ENCODE measurements at regions not wholly inside any gene's neighbourhood (a gene's known extent, or its start where the extent isn't known, plus 50 kb on each side); places are given as distances from the start of the nearest gene placed in this dataset.

DNA sequence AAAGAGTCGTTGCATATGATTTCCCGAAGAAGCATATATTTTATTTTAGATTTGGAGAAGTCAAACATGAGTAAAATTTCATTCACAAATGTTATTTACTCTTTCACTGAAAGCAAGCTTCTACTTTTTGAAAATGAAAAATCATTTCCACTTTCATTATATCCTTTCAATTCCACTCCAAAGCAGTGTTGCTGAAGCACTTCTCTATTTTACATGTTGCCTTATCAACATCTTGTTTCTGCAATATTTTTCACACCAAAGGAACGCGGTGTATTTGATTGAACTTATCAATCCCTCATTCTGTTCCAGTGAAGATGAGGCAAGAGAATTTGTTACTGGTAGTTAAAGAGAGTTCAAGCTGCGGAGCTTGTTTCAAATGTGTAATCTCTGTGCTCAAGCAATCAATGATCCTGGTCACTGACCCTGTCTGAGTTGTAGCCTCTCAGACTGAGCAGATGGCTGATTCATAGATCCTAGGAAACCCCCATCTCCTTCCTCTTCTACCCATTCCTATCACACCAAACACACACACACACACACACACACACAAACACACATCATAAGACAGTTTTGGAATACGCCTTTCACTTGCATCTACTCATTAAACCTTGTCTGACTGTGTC lies 236.2 kb upstream of the FLRT2 start:
- no peaks in the 10 kb centered on the region for H3K36me3 Mint-ChIP-seq (ENCODE audit: low read depth)
- H3K27me3 Mint-ChIP-seq, result no peaks in the 10 kb centered on the region
- no peak overlapping the region for H3K4me3 Mint-ChIP-seq
- ChIA-PET POLR2A (no interaction called here), CTCF (no interaction called here)
- intact Hi-C loops (cut with DNase I, micrococcal nuclease), result no loop called here
- no peaks in the 10 kb centered on the region for H3K4me1 Mint-ChIP-seq
- DNase-seq (no peak), ATAC-seq (no peak)
- H3K27ac Mint-ChIP-seq, result no peak overlapping the region
- H3K9me3 Mint-ChIP-seq (ENCODE audit: low read depth), result peaks cover 6% of the 10 kb centered on the region

DNA sequence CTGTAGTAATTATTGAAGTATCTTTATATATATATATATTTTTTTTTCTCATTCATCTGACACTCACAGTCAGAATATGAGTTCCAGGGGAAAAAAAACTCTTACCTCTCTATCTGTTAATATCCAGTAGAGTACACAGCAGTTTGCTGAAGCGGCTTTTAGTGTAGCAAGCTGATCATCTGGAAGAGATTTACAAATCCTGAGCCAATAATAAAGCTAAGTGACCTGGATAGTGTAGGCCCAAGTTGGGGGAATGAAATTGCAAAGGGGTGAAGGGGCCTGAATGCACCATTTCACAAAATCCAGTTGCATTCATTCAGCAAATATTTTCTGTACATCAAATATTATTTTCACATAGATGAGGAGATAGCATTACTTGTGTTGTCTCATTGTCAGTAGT lies 234.6 kb upstream of the FLRT2 start:
- peaks cover 9% of the 10 kb centered on the region for H3K9me3 Mint-ChIP-seq (ENCODE audit: low read depth)
- no peak overlapping the region for H3K27ac Mint-ChIP-seq
- ATAC-seq (no peak), DNase-seq (no peak)
- no peaks in the 10 kb centered on the region for H3K27me3 Mint-ChIP-seq
- H3K4me3 Mint-ChIP-seq, result no peak overlapping the region
- no peaks in the 10 kb centered on the region for H3K4me1 Mint-ChIP-seq
- H3K36me3 Mint-ChIP-seq (ENCODE audit: low read depth), result no peaks in the 10 kb centered on the region
- ChIA-PET CTCF (no interaction called here), POLR2A (no interaction called here)
- intact Hi-C loops (cut with DNase I, micrococcal nuclease), result no loop called here

DNA sequence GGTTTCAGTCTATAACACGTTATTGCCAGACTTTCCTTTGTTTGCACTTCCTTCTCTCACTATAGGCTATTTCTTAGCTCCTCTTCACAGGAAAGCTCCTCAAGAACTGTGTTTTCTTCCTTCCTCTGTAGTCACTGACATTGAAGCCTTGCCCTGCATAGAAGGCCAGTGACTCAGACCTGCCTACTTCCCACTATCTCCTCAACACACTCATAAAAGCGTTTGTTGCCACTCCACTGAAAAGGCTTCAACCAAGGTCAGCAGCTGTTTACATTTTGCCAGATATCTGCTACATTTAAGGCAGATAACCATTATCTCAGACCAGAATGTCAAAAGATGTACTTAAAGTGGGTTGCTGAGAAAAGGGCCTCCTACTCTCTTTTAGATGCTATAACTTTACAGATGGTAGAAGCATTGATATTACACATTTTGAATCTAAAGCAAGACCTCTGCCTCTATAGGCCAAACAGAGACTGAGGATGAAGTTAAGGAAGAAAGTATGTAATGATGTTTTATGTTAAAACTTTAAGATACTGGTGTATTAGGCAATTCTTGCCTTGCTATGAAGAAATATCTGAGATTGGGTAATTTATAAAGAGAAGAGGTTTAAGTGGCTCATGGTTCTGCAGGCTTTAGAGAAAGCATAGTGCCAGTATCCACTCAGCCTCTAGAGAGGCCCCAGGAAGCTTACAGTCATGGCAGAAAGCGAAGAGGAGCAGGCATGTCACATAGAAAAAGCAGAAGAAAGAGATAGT lies 233.3 kb upstream of the FLRT2 start:
- H3K4me3 Mint-ChIP-seq, result no peak overlapping the region
- ATAC-seq (no peak), DNase-seq (no peak)
- H3K27ac Mint-ChIP-seq, result no peak overlapping the region
- CTCF ChIA-PET, result no interaction called here
- POLR2A ChIA-PET, result no interaction called here
- H3K36me3 Mint-ChIP-seq (ENCODE audit: low read depth), result no peaks in the 10 kb centered on the region
- peaks cover 9% of the 10 kb centered on the region for H3K9me3 Mint-ChIP-seq (ENCODE audit: low read depth)
- H3K4me1 Mint-ChIP-seq, result no peaks in the 10 kb centered on the region
- intact Hi-C loops (cut with DNase I, micrococcal nuclease), result no loop called here
- H3K27me3 Mint-ChIP-seq, result no peaks in the 10 kb centered on the region

DNA sequence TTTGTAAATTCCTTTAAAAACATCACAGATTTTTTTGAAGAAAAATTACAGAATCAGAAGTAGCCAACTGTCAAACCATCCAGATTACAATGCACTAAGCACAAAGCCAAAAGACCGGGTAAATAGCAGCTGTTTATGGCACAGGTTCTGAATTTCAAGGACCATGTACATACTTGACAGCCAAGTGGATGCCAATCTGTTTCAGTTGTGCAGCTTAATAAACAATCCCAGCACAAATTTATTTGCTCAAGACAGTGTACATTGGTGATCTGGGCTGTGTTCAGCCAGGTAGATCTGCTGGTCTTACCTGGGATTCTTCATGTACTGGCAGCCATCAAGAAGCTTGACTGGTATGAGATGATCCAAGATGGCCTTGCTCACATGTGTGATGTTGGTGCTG lies 229.8 kb upstream of the FLRT2 start:
- no peak overlapping the region for H3K27ac Mint-ChIP-seq
- no peak for DNase-seq
- no peaks in the 10 kb centered on the region for H3K36me3 Mint-ChIP-seq (ENCODE audit: low read depth)
- intact Hi-C loops (cut with DNase I, micrococcal nuclease), result no loop called here
- H3K4me1 Mint-ChIP-seq, result no peaks in the 10 kb centered on the region
- H3K4me3 Mint-ChIP-seq, result no peak overlapping the region
- H3K9me3 Mint-ChIP-seq (ENCODE audit: low read depth), result peaks cover 6% of the 10 kb centered on the region
- POLR2A ChIA-PET, result no interaction called here
- no peak for ATAC-seq
- CTCF ChIA-PET, result no interaction called here
- no peaks in the 10 kb centered on the region for H3K27me3 Mint-ChIP-seq

DNA sequence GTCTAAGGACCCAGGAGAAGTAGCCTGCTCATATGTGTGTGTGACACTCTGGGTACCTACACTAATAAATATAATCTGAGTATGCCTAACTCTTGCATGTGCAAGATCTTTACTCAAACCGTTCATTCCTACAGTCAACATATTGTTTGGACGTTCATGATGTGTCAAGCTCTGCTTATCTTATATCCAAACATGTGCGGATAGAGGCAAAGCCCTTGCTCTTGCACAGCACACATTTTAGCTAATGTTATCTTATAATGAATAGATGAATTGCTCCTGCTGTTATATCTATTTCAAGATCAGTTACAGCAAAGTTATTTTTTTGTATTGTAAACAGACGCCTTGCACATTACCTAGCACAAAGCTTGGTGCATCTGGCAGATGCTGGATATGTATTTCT lies 228.4 kb upstream of the FLRT2 start:
- DNase-seq, result no peak
- no peak overlapping the region for H3K4me3 Mint-ChIP-seq
- peaks cover 4% of the 10 kb centered on the region for H3K9me3 Mint-ChIP-seq (ENCODE audit: low read depth)
- no peaks in the 10 kb centered on the region for H3K4me1 Mint-ChIP-seq
- H3K36me3 Mint-ChIP-seq (ENCODE audit: low read depth), result no peaks in the 10 kb centered on the region
- intact Hi-C loops (cut with DNase I, micrococcal nuclease), result no loop called here
- no peaks in the 10 kb centered on the region for H3K27me3 Mint-ChIP-seq
- ChIA-PET CTCF (interaction anchor here (0.6 kb wide), 1 partner anchor 19 kb away, joined by 4 read pairs; no protein-coding TSS in a partner anchor), POLR2A (no interaction called here)
- no peak overlapping the region for H3K27ac Mint-ChIP-seq
- no peak for ATAC-seq

DNA sequence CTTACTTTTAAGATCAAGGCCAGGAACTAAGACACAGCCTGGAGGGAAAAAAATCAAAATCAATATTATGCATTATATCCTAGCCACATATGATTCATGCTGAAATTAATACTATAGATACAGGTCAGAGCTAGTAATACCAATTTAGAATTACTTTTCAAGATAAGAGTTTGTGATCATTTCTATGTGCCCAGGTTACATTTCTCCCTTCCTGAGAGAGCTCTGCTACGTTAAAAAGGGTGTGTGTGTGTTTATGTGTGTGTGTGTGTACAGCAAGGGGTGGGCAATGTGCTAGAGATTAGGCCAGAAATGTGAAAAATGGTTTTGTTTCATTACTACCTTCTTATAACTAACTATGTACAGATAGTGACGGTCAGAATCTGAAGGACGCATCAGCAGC lies 223.9 kb upstream of the FLRT2 start:
- Mint-ChIP-seq H3K27ac (no peak overlapping the region), H3K4me1 (no peaks in the 10 kb centered on the region), H3K9me3 (ENCODE audit: low read depth) (peaks cover 3% of the 10 kb centered on the region), H3K36me3 (ENCODE audit: low read depth) (no peaks in the 10 kb centered on the region), H3K27me3 (no peaks in the 10 kb centered on the region), H3K4me3 (no peak overlapping the region)
- ATAC-seq, result no peak
- POLR2A ChIA-PET, result no interaction called here
- intact Hi-C loops (cut with DNase I, micrococcal nuclease), result no loop called here
- CTCF ChIA-PET, result no interaction called here
- no peak for DNase-seq

DNA sequence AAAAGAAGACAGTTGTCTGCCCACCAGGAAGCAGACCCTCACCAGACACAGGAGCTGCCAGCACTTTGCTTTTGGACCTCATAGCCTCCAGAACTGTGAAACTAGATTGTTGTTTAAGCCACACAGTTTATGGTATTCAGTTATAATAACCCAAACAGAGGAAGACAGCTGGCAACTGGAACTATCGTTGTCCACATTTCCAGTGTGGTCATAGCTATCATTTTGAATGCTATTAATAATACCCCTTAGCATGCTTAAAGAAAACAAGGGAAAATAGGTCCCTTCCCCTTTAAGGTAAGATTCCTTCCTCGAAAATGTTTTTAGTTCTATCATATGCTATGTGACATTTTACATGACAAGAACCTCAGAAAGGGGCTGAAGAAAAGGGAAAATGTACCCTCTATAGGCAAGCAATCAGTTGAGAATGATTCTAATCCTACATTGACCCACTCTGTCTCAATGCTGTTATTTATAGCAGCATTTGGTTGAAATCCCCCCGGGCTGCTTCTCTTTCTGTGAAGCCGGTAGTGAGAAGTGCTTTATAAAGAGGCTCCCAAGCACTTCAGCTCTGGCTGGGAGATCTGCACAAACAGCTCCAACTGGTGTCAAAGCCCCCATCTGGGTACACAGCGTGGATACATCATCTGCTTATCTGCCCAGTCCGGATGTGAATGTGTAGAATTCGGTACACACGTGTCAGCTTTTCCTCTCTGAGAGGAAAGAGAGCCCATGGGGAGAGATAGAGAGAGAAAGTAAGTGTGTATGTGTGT lies 221.2 kb upstream of the FLRT2 start:
- intact Hi-C loops (cut with DNase I, micrococcal nuclease), result no loop called here
- no peak overlapping the region for H3K4me3 Mint-ChIP-seq
- peaks cover 3% of the 10 kb centered on the region for H3K9me3 Mint-ChIP-seq (ENCODE audit: low read depth)
- ATAC-seq, result no peak
- DNase-seq, result no peak
- H3K27me3 Mint-ChIP-seq, result no peaks in the 10 kb centered on the region
- H3K27ac Mint-ChIP-seq, result no peak overlapping the region
- ChIA-PET POLR2A (no interaction called here), CTCF (no interaction called here)
- no peaks in the 10 kb centered on the region for H3K36me3 Mint-ChIP-seq (ENCODE audit: low read depth)
- no peaks in the 10 kb centered on the region for H3K4me1 Mint-ChIP-seq

DNA sequence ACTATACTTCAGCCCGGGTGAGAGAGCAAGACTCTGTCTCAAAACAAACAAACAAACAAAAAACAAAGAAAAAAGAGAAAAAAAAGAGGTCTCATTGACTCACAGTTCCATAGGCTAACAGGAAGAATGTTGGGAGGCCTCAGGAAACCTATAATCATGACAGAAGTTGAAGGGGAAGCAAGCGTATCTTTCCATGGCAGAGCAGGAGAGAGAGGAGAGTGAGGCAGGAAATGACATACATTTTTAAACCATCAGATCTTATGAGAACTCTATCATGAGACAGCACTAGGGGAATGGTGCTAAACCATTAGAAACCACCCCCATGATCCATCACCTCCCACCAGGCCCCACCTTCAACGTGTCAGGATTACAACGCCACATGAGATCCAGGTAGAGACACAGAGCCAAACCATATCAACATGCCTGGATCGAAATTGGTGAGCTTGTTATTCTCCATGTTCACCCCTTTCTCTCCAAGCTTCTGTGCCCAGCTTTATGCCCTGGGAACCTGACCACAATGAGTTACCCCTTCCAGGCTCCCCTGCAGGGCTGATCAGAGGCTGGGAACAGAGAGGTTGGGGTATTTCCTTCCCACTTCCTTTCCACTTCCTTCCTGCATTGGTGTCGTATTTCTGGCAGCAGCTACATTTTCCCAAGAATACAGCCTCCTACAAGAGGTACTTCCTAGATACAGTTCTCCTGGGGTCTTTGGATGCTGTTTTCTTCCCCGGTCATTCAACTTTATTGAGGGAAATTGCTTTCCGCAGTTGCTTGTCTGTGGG lies 219.3 kb upstream of the FLRT2 start:
- Mint-ChIP-seq H3K4me3 (no peak overlapping the region), H3K27me3 (no peaks in the 10 kb centered on the region), H3K36me3 (ENCODE audit: low read depth) (no peaks in the 10 kb centered on the region), H3K9me3 (ENCODE audit: low read depth) (peaks cover 3% of the 10 kb centered on the region), H3K27ac (no peak overlapping the region), H3K4me1 (no peaks in the 10 kb centered on the region)
- ChIA-PET POLR2A (no interaction called here), CTCF (no interaction called here)
- intact Hi-C loops (cut with DNase I, micrococcal nuclease), result no loop called here
- no peak for ATAC-seq
- no peak for DNase-seq

DNA sequence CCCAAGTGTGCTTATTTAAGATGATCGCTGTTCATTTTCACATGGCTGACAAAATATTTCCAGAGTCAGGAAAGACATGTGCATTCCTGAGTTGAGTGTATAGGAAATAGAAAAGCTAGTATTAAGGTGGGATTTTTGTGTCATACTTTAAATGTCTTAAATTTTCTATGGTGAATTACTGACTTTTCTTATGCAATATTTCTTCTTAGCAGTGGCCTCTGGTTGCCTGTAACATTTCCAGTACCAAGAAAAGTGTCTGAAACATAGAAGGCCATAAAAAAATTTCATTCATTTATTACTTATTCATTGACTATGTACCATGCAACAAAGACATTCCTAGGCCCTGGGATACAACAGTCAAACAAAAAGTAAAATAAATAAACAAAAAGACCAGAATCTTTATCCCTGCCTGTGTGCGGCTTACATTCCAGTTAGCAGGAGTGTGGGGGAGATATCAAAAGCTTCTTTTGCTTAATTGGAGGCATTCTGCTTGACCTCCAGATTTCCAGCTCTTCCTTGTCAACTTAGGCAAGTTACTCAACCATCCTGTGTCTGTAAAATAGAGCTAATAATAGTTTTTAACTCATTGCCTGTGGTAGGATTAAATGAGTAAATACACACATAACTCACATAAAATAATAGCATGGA lies 216.3 kb upstream of the FLRT2 start:
- Mint-ChIP-seq H3K4me1 (no peaks in the 10 kb centered on the region), H3K9me3 (ENCODE audit: low read depth) (peaks cover 3% of the 10 kb centered on the region), H3K4me3 (no peak overlapping the region), H3K36me3 (ENCODE audit: low read depth) (no peaks in the 10 kb centered on the region), H3K27ac (no peak overlapping the region), H3K27me3 (no peaks in the 10 kb centered on the region)
- intact Hi-C loops (cut with DNase I, micrococcal nuclease), result no loop called here
- DNase-seq (no peak), ATAC-seq (no peak)
- ChIA-PET CTCF (no interaction called here), POLR2A (no interaction called here)

DNA sequence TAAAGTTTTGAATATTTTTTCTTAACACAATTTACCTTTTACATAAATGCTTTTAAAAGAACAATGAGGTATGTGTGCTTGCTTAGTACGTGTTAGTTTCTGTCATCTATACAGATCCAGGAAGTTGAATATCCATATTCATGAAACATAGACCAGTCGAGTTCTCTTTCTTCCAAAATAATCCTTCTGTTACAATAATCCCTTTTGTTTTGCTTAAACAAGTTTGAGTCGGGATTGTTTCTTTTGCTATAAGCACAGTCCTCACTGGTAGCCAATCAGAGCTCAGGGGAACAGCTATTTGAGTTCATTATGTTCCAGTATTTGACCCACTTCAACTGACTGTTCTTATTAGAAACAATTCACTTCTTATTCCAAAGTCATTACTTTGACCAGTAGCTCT lies 214.7 kb upstream of the FLRT2 start:
- CTCF ChIA-PET, result no interaction called here

DNA sequence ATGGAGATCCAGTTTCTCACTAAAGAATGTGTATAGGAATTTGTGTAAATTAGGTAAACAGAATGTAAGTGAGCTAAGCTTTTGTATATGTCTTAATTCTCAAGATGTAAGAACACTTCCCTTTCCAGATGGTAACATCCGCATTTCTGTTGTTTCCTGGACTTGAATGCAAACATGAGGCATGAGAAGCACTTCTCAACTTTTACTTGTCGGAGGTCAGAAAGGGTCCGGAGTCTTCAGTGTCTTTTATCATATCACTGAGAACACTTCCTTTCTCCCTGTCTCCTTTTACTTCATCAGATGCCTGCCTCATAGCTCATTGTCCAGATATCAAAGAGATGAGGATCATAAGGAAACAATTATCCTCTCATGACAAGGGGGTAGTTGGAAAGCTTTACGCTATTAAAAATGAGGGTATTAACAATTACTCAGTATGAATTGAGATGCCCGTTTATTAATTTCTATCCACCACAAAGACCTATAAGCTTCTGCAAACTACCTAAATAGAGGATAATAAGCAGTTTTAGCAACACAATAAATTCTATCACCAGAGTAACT lies 214.1 kb upstream of the FLRT2 start:
- ATAC-seq (no peak), DNase-seq (no peak)
- POLR2A ChIA-PET, result no interaction called here
- Mint-ChIP-seq H3K36me3 (ENCODE audit: low read depth) (no peaks in the 10 kb centered on the region), H3K4me1 (no peaks in the 10 kb centered on the region), H3K4me3 (no peak overlapping the region), H3K27me3 (no peaks in the 10 kb centered on the region), H3K9me3 (ENCODE audit: low read depth) (peaks cover 5% of the 10 kb centered on the region), H3K27ac (no peak overlapping the region)
- intact Hi-C loops (cut with DNase I, micrococcal nuclease), result no loop called here
- CTCF ChIA-PET, result no interaction called here

More for the DNA sequence above, 214.7 kb upstream of the FLRT2 start:
- no peaks in the 10 kb centered on the region for H3K4me1 Mint-ChIP-seq
- ATAC-seq (no peak), DNase-seq (no peak)
- H3K9me3 Mint-ChIP-seq (ENCODE audit: low read depth), result peaks cover 5% of the 10 kb centered on the region
- H3K27me3 Mint-ChIP-seq, result no peaks in the 10 kb centered on the region
- no peak overlapping the region for H3K4me3 Mint-ChIP-seq
- intact Hi-C loops (cut with DNase I, micrococcal nuclease), result no loop called here
- no peak overlapping the region for H3K27ac Mint-ChIP-seq
- no peaks in the 10 kb centered on the region for H3K36me3 Mint-ChIP-seq (ENCODE audit: low read depth)
- POLR2A ChIA-PET, result no interaction called here
